NOMO-1 treated with dmso at 0.1 percent for 144 hours (cell line): ENCODE measurements at regions not wholly inside any gene's neighbourhood (a gene's known extent, or its start where the extent isn't known, plus 50 kb on each side); places are given as distances from the start of the nearest gene placed in this dataset.

ENCODE experiments used
- DNase-seq: peaks from one replicate; lab custom pipeline; 2025; ENCODE audit not compliant: unreplicated experiment; lab: John Stamatoyannopoulos, UW

GRCh38 chr7:41633690-41634089, 69.2 kb downstream of the INHBA start:
- no peak for DNase-seq

- no peak for DNase-seq
Observed at GRCh38 chr7:41630741-41631140, 72.1 kb downstream of the INHBA start.

GRCh38 chr7:41629711-41630111, 73.2 kb downstream of the INHBA start:
- DNase-seq: no peak

GRCh38 chr7:41628901-41629300, 74.0 kb downstream of the INHBA start:
- DNase-seq: no peak

- DNase-seq: no peak
Observed at GRCh38 chr7:41627645-41628298, 75.1 kb downstream of the INHBA start.

GRCh38 chr7:41624818-41625217, 78.1 kb downstream of the INHBA start:
- DNase-seq: no peak

- no peak for DNase-seq
Observed at GRCh38 chr7:41621953-41622831, 80.7 kb downstream of the INHBA start.

GRCh38 chr7:41617987-41618386, 84.9 kb downstream of the INHBA start:
- DNase-seq: no peak

GRCh38 chr7:41612798-41613197, 90.1 kb downstream of the INHBA start:
- DNase-seq: no peak

- DNase-seq: no peak
Observed at GRCh38 chr7:41612386-41612785, 90.5 kb downstream of the INHBA start.

GRCh38 chr7:41608447-41608846, 94.4 kb downstream of the INHBA start:
- no peak for DNase-seq

- no peak for DNase-seq
Observed at GRCh38 chr7:41603985-41604384, 98.9 kb downstream of the INHBA start.

GRCh38 chr7:41599760-41600159, 103.1 kb downstream of the INHBA start:
- DNase-seq: no peak

GRCh38 chr7:41592794-41593193, 110.1 kb downstream of the INHBA start:
- DNase-seq: no peak

GRCh38 chr7:41592236-41592635, 110.7 kb downstream of the INHBA start:
- DNase-seq: peak; percentile 55

GRCh38 chr7:41590986-41591385, 111.9 kb downstream of the INHBA start:
- DNase-seq: no peak

- no peak for DNase-seq
Observed at GRCh38 chr7:41588341-41588740, 114.5 kb downstream of the INHBA start.

- no peak for DNase-seq
Observed at GRCh38 chr7:41586931-41587640, 115.8 kb downstream of the INHBA start.

GRCh38 chr7:41584746-41585145, 118.1 kb downstream of the INHBA start:
- peak; percentile 44 for DNase-seq

GRCh38 chr7:41582116-41582515, 120.8 kb downstream of the INHBA start:
- no peak for DNase-seq

- no peak for DNase-seq
Observed at GRCh38 chr7:41581041-41581440, 121.8 kb downstream of the INHBA start.
